M059J (cell line): ENCODE measurements at regions not wholly inside any gene's neighbourhood (a gene's known extent, or its start where the extent isn't known, plus 50 kb on each side); places are given as distances from the start of the nearest gene placed in this dataset.
A peak's percentile ranks its signal among the peaks of the same experiment; 100 is the strongest.

ENCODE experiments used
- DNase-seq: peaks from one replicate; pipeline ENCODE4 v3.0.0-alpha.2; 2012; ENCODE audit warnings: low read depth

DNA sequence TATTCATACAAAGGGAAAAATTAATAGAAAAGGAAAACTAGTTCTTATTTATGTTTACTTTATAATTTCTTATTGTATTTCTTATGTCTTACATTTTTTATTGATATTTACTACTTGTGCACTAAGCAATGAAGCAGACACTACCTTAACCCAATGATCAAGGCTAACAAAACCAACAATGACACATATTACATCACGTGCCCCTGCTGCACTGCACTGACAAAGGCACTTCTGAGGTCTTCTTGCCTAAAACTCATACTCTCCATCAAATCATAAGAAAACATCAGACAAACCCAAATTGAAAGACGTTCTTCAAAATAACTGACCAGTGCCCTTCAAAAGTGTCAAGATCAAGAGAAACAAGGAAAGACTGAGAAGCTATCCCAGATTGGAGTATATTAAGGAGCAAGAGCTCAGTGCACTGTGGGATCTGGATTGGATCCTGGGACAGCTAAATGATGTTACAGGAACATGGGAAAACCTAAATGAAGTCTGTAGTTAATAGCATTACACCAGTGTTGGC is 230.9 kb downstream of the AUH start:
- DNase-seq, result no peak

DNA sequence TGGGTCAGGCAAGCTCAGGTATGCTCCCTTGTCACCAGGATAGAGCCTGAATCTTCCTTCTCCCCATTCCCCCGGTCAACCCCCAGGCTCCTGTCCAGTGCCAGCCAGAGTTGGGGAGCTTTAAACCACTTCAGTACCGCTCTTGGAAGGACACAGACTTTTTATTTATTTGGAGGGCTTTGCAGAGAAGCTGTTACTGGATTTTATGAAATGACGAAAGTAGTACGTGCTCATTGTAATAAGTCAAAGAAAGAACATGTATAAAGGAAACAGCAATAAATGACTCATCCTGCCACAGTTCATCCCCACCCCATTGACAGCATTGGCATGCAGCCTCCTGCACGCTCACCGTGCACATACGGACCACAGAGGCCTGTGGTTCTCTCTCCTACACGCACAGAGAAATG is 230.3 kb downstream of the AUH start:
- peak; percentile 95 for DNase-seq

DNA sequence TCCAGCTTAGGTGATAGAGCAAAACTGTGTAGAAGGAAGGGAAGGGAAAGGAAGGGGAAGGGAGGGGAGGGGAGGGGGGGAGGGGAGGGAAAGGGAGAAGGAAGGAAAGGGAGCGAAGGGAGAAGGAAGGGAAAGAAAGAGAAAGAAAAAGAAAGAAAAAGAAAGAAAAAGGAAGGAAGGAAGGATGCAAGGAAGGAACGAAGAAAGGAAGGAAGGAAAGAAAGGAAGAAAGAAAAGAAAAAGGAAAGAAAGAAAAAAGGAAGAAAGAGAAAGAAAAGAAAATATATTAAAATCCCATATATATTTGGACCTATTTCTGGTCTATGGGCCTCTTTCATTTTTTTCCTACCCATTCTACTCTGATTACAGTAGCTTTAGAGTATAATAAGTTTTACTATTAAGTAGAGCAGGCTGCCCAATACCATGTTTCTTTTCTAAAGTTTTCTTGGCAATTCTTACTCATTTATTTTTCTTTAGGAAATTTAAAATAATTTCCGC is 229.1 kb downstream of the AUH start:
- no peak for DNase-seq

DNA sequence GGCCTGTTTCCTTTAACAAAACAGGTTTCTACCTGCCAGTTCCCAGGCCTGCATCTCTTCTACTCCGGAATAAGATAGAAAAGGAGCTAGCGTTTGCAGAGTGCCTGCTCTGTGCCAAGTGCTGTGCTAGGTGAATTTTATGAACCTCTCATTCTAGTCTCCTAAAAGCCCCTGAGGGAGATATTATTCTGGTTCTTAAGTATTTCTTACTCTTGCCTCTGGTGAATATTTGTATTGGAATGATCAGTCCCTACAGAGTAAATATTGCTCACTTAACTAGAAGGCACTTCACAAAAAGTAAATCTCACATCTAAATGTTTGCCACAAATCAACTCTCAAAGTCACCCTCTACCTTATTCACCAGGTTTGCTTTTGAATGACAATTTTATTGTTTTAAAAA is 227.1 kb downstream of the AUH start:
- DNase-seq, result no peak

DNA sequence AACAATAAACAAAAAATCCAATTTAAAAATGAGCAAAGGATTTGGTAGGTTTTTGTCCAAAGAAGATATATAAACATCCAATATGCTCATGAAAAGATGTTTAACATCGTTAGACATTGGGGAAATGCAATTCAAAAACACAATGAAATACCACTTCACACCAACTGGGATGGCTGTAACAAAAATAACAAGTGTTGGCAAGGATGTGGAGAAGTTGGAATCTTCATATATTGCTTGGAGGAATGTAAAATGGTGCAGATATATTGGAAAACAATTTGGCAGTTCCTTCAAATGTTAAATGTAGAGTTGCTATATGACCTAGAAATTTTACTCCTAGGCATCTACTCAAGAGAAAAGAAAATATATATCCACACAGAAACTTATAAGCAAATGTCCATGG is 224.3 kb downstream of the AUH start:
- no peak for DNase-seq

DNA sequence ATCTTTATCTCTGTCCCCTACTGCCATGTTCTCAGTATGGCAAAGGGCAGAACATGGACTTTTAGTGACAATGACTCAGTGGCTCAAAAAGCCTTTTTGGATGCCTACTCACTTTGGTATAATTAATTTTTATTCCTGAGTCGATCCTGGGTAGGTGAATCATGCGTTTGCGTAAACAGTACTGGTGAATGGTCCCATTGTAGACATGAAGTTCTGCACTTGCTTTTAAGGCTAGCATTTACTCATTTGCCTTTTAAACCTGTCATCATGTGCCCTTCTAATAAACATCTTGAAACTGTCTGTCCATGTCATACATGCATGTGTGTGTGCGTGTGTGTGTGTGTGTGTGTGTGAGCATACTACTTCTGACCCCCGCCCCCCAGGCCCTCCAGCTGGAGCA is 223.0 kb downstream of the AUH start:
- DNase-seq, result peak; percentile 94

DNA sequence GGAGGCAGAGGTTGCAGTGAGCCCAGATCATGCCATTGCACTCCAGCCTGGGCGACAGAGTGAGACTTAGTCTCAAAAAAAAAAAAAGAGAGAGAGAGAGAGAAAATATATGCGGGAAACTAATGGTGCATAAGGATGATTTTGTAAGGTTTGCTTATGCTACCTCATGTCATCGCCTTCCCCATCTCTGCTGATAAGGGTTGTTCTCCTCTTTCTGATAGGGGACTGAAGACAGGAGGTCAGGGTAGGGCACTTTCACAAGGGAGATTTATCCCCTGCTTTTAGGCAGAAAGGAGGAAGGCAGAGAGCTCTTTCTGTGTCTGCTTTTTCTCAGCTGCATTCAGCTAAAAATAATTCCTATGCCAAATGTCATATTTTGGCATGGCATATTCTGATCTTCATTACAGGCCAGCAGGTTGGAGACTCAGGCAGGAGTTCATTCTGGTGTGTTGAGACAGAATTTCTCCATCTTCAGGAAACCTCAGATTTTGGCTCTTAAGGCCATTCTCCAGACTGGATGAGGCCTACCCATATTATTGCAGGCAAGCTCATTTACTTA is 220.2 kb downstream of the AUH start:
- DNase-seq, result no peak

DNA sequence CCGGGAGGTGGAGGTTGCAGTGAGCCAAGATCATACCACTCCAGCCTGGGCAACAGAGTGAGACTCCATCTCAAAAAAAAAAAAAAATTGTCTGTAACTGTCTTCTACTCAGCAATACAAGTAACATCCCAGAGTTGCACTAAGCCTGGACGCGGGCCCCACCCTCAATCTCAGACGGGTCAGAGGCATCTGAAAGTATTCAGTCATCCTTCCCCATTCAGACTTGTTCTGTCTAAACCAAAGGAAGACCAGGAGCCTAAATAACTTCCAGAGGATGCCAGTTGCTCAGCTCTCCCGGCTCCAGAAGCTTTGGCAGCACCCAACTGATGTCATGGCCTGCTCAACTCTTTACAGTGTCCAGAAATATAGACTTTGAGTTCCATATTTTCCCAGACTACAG is 218.6 kb downstream of the AUH start:
- DNase-seq, result no peak

DNA sequence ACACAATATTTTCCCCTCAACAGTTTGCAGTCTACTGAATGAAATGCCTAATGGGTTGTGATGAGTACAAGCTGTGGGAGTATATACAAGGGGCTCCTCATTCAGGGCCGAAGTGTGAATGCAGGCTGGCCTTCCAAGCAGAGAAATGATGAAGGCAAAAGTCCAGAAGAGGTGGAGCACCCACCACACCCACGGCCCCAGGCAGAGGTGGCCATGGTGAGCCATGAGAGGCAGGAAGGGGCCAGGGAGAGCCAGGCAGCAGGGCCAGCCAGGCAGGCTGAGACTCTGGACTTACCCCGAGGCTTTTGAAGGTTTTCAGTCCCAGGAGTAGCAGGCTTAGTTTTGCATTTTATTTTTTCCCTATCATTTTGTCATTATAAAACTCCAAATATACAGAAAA is 218.1 kb downstream of the AUH start:
- DNase-seq, result no peak

DNA sequence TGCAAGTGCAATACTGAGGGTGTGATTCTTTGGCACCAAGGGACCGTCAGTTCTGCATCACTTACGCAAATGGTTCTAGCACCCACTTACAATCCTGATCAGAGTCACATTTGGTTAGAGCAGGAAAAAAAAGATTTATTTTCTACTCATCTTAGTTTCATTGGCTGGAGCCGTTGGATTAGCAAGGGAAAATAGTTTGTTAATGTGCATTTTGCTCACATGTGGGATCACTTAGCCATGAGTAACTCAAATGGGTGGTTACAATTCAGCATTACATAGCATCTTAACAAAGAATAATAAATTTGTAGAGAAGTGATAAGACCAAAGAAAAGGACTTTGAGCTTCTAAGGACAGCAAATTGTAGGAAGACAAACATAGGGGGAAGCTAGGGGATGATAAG is 216.9 kb downstream of the AUH start:
- DNase-seq, result no peak

DNA sequence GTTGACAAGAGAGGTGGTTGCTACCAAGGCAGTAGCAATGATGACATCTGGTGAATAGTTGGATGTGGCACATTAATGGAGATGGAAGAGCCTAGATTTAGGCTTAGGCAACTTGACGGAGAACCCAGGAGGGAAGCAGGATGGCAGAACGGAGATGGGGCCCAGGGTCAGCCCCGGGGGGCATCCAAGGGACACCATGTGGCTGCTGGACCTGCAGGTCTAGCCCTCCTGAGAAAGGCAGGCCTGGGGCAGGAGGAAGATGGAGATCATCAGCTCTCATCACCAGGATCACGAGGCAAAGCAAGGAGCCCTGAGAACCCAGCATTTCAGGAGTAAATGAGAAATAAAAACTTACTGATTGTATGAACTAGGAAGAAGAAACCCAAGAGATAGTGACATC is 216.2 kb downstream of the AUH start:
- no peak for DNase-seq

DNA sequence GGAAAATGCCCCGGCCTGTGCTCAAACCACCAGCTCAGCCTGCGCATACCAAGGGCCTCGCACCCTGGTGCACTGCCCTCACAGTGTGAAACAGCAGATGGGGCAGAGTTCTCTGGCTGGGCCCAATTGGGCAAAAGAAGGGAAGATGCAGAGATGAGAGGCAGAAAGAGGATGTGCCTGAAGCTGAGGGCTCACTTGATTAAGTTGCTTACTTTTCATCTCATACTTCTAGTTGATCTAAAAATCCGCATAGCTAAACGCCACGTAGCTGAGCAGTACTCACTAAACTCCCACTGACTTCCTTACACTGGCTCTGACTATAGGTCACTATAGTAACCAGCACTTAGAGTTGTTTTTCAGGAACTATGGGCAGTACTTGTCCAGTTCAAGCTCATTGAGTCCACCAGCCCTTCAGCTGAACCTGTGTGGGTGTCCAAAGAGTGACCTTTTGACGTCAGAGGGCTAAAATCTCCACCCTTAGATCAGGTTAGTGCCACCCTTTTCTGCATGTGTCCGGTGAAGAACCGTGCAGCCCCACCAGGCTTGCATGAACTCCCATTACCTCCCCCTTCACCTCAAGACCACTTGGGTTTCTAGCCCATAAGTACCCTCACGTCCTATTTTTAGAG is 215.2 kb downstream of the AUH start:
- no peak for DNase-seq

DNA sequence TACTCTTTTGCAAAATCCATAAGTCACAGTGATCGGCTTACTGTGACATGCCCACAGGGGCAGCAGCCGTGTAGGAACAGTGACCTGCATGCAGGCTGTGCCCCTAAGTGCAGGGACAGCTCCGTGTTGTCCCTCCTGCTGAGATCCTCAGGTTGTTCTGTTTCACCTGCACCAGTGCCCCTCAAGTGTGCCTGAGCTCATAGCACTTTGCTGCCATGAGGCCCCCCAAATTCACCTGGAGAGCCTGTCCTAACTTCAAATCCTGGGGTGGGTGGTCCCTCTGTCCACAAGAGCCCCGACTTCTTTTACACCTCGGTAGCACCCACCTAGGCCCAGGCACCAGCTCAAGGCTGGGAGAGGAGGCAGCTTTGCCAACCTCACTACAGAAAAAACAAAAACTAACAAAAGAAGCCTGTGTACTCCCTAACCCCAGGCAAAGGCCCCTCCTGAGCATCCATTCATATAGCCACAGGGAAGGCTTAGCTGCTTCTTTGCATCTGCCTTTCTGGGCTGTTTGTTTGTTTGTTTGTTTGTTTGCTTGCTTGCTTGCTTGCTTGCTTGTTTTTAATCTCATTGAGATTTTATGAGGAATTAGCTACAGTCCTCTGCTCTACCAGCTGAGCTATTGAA is 214.5 kb downstream of the AUH start:
- DNase-seq, result no peak

DNA sequence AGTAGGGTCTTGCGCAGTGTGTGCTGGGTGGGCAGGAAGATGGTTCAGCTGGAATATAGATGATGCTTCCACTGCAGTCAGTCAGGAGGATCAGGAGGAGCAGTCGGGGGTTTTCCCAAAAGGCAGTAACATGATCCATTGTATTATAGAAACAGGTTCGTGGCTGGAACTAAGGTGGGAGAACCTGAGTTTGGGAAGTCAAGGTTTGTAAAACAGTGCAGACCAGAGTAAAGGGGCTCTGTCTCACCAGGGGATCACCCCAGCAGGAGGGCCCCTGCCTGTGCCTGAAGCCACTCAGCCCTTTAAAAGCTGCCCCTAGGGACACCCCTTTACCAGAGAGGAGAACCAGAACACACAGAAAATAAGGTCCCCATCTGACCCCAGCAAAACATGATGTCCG is 213.4 kb downstream of the AUH start:
- DNase-seq, result no peak

DNA sequence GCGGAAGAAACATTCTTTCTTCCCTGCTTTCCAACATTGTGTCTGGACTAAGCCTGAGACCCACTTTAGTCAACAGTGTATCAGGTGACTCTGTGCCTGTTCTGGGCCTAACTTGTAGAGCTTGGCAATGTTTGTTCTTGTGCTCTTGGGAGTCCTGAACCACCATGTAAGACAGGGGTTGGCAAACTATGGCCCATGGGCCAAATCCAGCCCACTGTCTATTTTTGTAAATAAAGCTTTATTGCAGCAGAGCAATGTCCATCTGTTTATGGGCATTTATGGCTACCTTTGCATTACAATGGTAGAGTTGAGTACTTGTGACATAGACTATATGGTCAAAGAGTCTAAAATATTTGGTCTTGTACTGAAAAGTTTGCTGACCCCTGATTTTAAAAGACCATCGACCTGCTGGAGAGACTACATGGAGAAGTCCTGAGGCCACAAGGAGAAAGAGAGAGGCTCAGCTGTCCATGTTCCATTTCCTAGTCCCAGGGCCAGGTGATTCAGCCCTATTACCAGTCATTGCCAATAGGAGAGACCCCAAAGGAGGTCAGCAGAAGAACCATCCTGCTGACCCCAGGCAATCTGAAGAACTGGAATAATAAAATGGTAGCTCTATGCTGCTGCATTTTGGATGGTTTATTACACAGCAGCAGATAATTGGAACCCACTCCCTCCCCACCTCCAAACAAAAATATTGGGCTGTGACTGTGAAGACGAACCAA is 211.3 kb downstream of the AUH start:
- DNase-seq, result no peak

DNA sequence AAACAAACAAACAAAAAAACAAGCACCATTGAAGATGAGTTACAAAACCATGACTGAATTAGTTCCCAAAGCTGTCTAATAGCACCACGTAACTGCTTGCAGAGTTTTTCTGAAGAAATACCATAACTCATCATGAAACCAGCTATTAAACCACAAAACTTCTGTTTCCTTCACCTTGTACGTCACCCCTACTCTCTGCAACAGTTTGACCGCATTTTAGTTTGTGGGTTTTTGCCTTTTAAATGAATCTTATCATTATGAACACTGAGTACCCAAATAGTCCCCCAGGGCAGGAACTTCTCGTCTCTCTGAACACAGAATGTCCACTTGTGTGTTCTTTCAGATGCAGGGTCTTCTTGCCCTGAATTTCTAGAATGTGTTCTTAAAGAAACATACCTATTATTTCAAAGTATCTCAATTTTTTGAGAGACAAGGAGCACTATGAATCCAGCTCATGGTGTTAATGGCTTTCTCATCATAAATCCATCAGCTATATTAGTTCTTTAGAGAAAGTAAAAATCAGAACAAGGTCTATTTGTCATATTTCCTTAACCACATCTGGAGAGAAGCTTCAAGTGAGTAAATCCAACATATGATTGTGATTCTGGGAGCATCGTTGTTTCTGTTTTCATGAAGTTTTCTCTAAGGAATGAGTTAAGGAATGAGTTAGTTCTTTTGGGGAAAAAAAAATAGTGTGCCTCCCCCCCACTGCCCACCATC is 210.6 kb downstream of the AUH start:
- peak; percentile 99 for DNase-seq

DNA sequence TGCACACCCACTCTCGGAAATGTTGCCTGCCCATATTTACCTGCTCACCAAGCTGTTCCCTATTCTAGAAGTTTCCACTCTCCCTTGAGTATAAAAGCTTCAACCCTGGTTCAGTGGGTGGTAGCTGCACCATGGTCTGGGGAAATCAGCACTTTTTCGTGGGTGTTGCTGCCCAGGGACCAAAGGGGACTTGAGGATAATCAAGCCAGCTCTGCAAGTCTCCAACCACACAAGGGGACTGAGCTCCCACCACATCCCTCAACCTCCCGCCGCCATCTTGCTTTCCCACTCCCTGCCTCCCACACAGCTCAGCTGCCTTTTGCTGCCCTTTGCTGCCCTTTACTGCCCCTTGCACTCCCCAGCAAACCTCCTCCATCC is 210.0 kb downstream of the AUH start:
- DNase-seq, result no peak

DNA sequence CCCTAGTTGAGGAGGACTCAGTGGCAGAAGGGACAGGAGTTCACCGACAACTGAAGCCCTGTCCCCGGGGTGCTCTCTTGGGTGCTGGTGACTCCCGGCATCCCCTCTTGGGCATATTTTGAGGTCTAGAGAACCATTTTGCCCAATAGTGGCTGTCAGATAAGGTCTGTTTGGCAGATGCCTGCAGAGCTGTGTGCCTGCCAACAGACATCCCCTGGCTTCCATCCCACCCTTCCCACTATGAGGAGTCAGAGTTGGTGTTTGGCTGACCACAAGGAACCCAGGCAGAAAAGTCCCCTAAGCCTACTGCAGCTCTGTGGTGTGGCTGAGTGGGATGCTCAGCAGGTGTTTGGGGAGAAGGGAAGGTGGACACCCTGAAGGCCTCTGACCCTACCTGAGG is 207.0 kb downstream of the AUH start:
- DNase-seq, result peak; percentile 60

DNA sequence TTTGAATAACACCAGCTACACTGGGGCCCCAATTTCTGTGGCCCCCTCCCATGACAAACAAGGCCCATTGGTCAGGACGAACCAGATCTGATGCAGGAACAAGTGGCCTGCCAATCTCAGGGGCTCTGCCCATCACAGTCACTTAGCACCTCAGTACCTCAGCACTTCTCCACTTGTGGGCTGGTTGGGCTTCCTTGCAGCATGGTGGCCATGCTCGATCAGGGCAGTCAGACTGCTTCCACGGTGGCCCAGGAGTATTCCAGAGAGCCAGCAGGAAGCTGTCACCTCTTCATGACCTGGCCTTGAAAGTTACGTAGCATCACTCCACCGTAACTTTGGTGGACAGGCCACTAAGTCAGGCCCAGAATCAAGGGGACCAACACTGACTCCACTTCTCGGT is 206.5 kb downstream of the AUH start:
- DNase-seq, result no peak

DNA sequence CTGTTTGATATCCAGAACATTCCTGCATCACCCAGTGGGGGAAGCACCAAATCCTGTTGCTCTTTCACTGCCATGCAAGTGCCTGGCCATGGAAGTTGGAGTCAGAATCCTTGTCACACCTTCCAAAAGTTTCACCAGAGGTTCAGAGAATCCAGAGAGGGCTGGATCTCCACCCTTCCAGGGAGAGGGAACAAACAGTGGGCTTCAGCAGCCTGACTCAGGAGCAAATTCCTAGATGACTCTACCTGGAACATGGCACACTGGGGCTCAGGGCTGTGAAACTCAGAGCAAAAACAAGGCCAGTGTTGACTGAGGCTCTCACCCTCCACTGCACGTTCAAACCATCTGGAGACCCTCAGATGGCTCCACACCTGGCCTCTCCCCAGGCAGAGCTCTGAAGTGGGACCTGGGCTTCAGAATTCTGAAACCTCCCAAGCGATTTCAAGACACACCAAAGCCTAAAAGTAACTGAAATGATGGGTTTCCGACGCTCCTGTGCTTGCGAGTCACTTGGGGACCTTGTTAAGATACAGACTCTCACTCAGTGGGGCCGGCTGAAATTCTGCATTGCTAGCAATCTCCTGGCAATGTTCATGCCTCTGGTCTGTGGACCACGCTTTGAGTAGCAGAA is 205.9 kb downstream of the AUH start:
- DNase-seq, result no peak

DNA sequence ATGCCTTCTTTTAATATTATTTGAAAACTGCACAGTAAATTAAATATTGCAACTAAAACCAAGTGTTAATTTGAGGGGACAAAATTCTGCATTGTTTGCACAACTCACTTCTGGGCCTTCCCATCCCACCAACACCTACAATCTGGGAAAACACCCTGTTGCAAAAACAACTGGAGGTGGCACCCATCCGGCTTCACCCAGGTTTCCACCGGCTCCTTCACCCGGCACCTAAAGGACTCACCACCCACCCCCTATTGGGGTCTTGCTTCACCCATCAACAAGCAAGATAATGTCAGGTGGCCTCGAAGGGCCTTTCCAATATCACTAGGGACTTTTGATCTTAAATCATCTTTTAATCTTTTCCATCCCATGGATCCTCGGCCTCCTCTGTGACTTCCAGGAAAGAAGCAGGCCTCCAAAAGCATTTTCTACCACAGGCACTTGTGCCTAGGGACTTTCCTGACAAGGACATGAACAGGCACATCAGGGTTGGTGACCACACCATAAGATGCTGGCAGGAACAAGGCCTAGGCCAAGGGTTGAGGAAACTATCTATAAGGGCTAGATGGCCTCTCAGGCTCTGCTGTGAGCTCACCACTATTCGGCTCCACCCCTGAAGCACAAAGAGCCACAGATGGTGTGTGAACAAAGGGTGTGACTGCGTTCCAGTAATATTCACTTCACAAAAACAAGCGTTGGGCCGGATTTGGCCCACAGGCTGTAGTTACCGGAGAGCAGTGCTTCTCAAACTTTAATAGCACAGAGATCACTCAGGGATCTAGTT is 205.1 kb downstream of the AUH start:
- DNase-seq, result no peak
